Activated CD4-positive, alpha-beta T cell treated with anti-CD3 and anti-CD28 coated beads, Interleukin-2, Interleukin-4, amounts not matched to agents 100 ng/mL and 50 ng/mL, durations not matched to agents 16 hours and 8 hours (primary cell): ENCODE measurements at regions not wholly inside any gene's neighbourhood (a gene's known extent, or its start where the extent isn't known, plus 50 kb on each side); places are given as distances from the start of the nearest gene placed in this dataset.

Source experiments
- DNase-seq: peaks from one replicate; pipeline ENCODE4 v3.0.0-alpha.2; 2020; ENCODE audit warnings: low spot score

DNA sequence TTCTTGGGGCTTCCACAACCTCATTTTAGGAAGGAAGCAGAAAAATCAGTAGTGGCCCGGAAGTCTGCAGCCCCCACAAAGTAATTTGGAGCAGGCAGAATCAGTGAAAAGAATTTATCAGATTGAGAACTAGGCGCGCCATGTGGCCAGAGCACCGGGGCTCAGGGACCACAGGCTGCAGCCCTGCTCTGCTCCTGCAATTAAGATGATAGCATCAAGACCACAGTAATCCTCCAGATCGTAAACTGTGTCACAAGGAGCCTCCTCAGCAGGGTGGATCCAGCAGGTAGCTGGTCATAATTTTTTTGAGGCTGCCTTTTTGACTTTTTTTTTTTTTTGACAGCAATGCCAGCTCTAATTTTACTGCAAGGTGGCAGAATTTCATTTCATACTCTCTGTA, 209.0 kb upstream of the ZMIZ1 start:
- DNase-seq: no peak

DNA sequence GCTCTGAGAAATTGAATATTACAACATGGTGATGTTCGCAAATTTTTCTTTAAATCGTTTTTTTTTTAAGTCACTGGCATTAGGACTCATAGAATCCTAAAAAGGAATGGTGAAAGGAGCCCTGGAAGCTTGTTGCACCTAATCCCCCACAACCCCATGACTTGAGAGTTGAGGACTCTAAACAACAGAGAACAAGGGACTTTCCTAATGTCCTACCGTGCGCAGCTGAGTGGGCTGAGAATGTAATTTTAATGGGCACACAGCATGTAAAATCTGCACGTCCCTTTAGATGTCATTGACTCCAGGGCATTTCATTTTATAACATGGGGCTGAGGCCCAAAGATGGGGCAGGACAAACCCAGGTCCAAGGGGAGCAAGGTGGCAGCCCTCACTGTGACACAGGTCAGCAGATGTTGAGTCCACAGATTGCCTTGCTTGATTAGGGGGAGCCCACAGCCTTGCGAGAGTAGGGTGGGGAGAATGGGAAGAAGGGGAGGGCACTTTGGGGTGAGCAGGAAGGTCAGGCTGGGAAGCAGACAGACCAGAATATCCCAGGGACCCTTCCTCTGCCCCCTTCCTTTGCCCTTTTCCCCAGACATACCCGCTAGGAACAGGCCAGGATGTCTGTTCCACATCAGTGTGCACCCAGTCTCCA, 208.4 kb upstream of the ZMIZ1 start:
- DNase-seq: no peak

- no peak for DNase-seq
These were observed 207.0 kb upstream of the ZMIZ1 start for GRCh38 chr10:78861529-78862327.

- no peak for DNase-seq
These were observed 206.5 kb upstream of the ZMIZ1 start for GRCh38 chr10:78862328-78862640.

- no peak for DNase-seq
These were observed 205.4 kb upstream of the ZMIZ1 start for GRCh38 chr10:78863140-78863905.

- no peak for DNase-seq
These were observed 204.9 kb upstream of the ZMIZ1 start for GRCh38 chr10:78863906-78864239.

DNA sequence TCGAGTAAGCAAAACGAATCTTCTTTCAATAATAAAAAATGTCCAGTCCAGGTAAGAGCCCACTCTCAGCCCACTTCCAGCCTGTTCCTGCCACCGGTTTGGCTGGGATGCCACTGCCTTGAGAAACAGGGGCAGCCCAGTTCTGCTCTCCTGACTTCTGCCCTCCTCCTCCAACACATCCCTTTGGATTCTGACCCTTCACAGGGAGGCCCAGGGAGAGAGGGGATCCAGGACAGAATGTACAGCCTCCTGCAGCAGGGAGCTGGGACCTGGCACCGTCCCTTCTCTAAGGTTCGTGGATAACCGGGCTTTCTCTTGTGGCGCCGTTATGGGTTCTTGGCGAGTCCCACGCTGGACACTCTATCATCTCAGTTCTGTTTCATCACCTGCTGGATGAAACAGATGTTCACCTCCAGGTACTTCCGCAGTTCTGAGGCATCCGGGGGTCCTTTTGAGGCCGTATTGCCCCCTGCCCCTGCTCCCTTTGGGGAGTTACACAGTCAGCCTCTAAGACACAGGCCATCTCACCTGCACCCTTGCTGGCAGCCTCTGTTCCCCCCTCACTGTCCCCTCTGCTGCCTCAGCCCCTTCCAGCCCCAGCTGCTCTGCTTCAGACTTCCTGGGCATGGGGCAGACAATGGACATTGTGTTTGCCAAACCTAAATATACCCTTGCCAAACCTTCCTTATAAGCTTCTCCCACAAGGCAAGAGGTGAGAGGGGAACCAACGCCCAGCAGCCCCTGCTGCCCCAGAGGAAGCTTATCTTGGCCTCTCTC, 203.8 kb upstream of the ZMIZ1 start:
- DNase-seq: no peak

DNA sequence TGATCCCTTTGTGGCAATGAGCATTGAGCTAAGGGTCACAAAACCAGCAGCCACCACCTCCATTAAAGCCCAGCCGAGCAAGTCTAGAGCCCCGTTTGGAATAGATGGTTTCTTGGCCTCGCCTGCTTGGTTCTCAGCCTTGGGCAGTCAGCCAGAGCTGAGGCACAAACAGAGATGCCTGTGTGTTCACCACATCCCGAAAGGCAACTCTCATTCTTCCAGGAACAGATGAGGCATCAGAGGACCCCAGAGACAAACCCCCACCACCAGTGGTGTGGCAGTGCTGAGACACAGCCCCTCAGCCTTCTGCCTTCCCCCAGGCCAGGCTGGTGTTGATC, 203.3 kb upstream of the ZMIZ1 start:
- DNase-seq: no peak

- no peak for DNase-seq
These were observed 202.6 kb upstream of the ZMIZ1 start for GRCh38 chr10:78865931-78866717.

DNA sequence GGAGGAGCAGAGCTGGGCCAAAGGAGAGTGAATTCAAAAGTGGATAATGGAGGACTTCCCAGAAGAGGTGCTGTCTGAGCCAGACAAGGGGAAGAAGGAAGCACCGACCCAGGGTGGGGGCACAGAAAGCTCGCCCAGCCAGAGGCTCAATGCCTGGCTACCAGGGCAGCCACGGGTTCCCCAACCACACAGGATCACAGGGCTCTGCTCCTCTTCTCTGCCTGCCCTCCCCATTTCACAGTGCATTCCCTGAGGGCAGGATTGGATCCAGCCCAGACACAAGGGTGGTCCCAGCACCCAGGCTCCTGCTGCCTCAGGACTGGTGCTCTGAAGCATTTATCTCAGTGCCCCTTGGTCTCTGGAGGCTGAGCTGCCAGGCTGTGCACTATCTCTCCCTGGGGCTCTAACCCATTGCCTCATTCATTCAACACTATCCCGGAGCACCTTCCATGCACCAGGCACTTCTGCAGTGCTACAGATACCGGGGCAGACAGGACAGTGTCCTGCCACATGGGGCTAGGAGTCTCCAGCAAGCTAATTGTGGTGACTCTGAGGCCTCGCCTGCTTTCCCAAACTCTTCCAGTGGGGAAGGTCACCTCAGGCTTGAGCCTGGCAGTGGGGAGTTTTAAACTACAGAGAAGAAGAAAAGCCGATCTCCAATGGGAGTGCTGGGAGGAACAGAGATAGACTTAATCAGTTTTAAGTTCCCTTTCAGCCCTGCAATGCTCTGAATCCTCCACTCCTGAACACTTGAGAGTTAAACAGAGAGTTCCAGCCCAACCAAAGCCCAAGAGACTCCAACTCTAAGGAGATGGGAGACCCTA, 201.8 kb upstream of the ZMIZ1 start:
- no peak for DNase-seq

- DNase-seq: no peak
These were observed 201.2 kb upstream of the ZMIZ1 start for GRCh38 chr10:78867555-78867939.

GRCh38 chr10:78868048-78868447, 200.7 kb upstream of the ZMIZ1 start:
- DNase-seq: no peak

GRCh38 chr10:78868456-78868855, 200.3 kb upstream of the ZMIZ1 start:
- no peak for DNase-seq

- no peak for DNase-seq
These were observed 199.9 kb upstream of the ZMIZ1 start for GRCh38 chr10:78868861-78869260.

DNA sequence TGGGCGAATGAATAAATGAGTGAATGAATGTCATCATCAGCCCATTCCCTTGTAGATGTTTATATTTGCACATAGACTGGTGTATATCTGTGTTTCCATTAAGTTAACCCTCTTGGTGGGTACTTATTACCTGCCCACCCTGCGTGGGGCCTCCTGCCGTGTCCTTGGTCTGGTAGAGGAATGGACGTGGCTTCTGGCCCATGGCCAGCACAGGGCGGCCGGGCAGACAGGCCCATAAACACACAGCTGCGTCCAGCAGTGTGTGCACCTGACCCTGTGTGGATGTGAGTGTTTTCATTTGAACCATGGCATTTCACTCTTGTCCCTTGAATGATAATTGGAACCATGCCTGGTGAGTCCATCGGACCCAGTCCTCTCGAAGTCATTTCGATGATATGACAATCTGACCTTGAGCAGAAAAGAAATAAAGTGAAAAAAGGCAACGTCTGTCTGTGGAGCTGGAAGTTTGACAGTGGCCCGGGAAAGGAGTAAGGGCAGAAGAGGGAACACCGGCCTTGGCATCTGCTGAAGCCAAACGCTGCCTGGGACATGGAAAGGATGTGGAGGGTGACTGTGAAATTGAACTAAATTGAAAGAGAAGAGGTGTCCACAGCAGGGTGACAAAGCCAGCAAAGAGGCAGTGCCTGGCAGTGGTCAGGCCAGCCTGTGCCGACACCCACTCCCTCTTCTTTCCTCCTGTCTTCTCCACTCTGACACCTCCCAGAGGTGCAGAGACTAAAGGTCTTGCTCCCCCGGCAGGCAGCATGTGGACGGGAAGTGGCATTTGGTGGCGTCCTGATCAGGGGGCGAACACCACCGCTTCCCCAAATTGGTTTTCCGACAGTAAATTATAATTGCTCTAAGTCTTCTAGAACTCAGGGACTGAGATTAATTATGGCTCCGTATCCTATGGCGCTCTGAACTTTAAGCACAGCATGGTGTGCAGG, 199.0 kb upstream of the ZMIZ1 start:
- no peak for DNase-seq

GRCh38 chr10:78870458-78870857, 198.3 kb upstream of the ZMIZ1 start:
- no peak for DNase-seq

- DNase-seq: no peak
These were observed 197.0 kb upstream of the ZMIZ1 start for GRCh38 chr10:78871796-78872195.

- no peak for DNase-seq
These were observed 195.4 kb upstream of the ZMIZ1 start for GRCh38 chr10:78873413-78873812.

DNA sequence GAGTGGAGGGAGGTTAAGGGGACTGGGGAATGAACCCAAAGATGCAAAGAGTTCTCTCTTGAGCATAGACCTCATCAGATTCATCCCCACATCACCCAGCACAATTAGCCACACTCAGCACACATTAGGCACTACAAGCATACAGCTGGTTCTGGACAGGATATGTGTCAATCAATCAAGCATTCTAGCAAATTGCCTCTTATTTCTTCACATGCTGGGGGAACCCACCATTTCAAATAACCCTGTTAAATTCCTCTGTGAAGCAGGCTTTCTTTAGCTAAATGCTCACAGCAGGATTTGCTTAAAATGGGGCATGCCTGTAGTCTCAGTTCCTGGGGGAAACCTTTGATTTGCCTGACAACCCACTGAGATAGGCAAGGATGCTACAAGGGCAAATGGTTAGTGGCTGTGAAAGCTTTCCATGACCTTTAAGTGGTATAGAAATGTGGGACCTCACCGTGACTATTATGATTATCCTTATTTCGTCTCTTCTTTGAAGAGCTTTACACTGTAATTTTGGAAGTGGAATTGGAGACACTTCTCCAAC, 193.4 kb upstream of the ZMIZ1 start:
- no peak for DNase-seq

- no peak for DNase-seq
These were observed 192.8 kb upstream of the ZMIZ1 start for GRCh38 chr10:78875932-78876331.
